MM.1S (cell line): ENCODE measurements at regions not wholly inside any gene's neighbourhood (a gene's known extent, or its start where the extent isn't known, plus 50 kb on each side); places are given as distances from the start of the nearest gene placed in this dataset.

Experiments
- EZH2 ChIP-seq: fragments of 300-600 bp; sonication (generic); optimal IDR thresholded peaks from 2 replicates; pipeline ENCODE3; 2017; ENCODE audit warnings: low read depth, mild to moderate bottlenecking, antibody characterized with exemption, low read length, mixed read lengths
- EZH2phosphoT487 ChIP-seq: fragments of 300-600 bp; sonication (generic); IDR thresholded peaks from 2 replicates; pipeline ENCODE4 v1.6.1; 2018; ENCODE audit warnings: antibody characterized with exemption, low read length
- TF ChIP-seq, protein P1 (sequence below): fragments of 300-600 bp; sonication (generic); IDR thresholded peaks from 2 replicates; pipeline ENCODE4 v1.5.1; 2016; ENCODE audit warnings: antibody characterized with exemption, low read length, mixed read lengths

DNA sequence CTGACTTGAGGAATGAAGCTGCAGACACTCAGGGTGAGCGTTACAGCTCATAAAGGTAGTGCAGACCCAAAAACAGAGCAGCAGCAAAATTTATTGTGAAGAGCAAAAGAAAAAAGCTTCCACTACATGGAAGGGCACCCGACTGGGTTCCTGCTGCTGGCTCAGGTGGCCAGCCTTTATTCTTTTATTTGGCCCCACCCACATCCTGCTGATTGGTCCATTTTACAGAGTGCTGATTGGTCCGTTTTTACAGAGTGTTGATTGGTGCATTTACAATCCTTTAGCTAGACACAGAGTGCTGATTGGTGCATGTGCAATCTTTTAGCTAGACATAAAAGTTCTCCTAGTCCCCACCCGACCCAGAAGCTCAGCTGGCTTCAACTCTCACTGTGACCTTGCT lies 95.3 kb upstream of the STMND1 start:
- TF ChIP-seq, protein P1, sequence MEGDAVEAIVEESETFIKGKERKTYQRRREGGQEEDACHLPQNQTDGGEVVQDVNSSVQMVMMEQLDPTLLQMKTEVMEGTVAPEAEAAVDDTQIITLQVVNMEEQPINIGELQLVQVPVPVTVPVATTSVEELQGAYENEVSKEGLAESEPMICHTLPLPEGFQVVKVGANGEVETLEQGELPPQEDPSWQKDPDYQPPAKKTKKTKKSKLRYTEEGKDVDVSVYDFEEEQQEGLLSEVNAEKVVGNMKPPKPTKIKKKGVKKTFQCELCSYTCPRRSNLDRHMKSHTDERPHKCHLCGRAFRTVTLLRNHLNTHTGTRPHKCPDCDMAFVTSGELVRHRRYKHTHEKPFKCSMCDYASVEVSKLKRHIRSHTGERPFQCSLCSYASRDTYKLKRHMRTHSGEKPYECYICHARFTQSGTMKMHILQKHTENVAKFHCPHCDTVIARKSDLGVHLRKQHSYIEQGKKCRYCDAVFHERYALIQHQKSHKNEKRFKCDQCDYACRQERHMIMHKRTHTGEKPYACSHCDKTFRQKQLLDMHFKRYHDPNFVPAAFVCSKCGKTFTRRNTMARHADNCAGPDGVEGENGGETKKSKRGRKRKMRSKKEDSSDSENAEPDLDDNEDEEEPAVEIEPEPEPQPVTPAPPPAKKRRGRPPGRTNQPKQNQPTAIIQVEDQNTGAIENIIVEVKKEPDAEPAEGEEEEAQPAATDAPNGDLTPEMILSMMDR = no peak
- TF ChIP-seq EZH2 = no peak
- no peak for TF ChIP-seq EZH2phosphoT487
